ENCODE measurements at regions not wholly inside any gene's neighbourhood (a gene's known extent, or its start where the extent isn't known, plus 50 kb on each side); places are given as distances from the start of the nearest gene placed in this dataset. TPM values are rescaled to one million over a fixed set of nuclear protein-coding genes. Genes with fewer than 3 reads are reported as not detected.

Small RNA genes lying in the stretch of these regions (small RNA-seq; reads per million reads assigned to genes)
- not detected for gene RF00019

Data from HT1080 (cell line).